ENCODE measurements at regions not wholly inside any gene's neighbourhood (a gene's known extent, or its start where the extent isn't known, plus 50 kb on each side); places are given as distances from the start of the nearest gene placed in this dataset.

DNA sequence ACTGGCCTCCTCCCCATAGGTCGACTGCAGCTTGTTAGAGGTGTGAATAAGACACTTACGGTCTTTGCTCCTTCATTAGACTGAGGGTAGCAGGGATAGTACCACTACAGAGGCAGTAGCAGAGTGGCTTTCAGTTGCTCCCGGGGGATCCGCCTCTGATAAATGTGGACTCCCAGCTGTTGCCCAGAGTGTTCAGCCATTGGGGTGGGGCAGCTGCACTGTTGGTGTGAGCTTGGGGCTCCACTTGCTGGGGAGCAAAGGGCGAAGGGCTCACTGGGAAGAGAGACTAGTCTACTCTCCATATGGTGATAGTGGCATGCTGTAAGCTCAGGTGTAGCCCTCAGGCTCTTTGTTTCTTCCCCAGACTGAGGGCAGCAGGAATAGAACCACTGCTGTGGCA, 239.1 kb downstream of the LRRN1 start:
- no peak for ATAC-seq
- intact Hi-C loops (cut with DNase I): no loop called here

DNA sequence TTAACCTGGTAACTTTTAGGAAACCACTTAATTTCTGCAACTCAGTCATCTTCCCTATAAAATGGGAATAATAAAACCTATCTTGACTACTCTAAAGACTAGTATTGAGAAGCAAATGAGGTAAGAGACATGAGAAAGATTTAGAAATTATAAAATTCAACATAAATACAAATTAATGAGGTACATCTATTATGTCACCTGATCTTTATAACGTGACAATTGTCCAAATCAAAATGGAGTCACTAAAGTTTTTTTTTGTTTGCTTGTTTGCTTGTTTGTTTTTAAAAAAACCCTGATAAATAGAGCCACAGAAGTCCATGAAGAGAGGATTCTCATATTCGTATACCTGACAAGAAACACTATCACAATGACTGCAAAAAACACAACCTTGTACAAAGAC, 242.8 kb downstream of the LRRN1 start:
- ATAC-seq: no peak
- DNase-seq: no peak

More for the DNA sequence above, 239.1 kb downstream of the LRRN1 start:
- H3K27ac ChIP-seq: no peak overlapping the region
- H3K9me3 ChIP-seq: no peaks in the 10 kb centered on the region
- H3K4me3 ChIP-seq: no peak overlapping the region
- no peaks in the 10 kb centered on the region for H3K27me3 ChIP-seq
- H3K4me1 ChIP-seq: no peaks in the 10 kb centered on the region
- H3K36me3 ChIP-seq: no peaks in the 10 kb centered on the region
- TF ChIP-seq, protein P1, sequence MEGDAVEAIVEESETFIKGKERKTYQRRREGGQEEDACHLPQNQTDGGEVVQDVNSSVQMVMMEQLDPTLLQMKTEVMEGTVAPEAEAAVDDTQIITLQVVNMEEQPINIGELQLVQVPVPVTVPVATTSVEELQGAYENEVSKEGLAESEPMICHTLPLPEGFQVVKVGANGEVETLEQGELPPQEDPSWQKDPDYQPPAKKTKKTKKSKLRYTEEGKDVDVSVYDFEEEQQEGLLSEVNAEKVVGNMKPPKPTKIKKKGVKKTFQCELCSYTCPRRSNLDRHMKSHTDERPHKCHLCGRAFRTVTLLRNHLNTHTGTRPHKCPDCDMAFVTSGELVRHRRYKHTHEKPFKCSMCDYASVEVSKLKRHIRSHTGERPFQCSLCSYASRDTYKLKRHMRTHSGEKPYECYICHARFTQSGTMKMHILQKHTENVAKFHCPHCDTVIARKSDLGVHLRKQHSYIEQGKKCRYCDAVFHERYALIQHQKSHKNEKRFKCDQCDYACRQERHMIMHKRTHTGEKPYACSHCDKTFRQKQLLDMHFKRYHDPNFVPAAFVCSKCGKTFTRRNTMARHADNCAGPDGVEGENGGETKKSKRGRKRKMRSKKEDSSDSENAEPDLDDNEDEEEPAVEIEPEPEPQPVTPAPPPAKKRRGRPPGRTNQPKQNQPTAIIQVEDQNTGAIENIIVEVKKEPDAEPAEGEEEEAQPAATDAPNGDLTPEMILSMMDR (IDR thresholded peaks at IDR 0.05): no peak
- DNase-seq: no peak
- 62 to 89% methylated on average over 5 of the region's 5 CpGs for WGBS, 2 donors

DNA sequence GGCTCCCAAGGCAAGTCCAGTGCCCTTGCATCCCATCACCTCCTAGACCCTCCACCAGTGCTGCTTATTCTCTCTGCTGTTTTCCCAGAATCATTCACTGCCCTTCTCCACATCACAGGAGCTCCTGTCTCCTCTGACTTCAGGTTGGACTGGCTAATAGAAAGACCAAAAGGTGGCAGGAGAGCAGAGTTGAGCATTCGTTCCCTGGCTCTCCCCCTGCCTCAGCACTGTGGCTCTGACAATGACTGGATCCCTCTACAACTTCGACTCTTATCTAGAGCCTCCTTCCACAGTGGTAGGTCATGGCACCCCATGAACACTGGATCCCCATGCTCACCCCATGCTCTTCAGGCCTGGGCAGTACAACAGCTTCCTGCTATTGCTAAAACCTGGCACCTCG, 243.6 kb downstream of the LRRN1 start:
- TF ChIP-seq, protein P1 (IDR thresholded peaks at IDR 0.05): no peak
- no peaks in the 10 kb centered on the region for H3K27me3 ChIP-seq
- ATAC-seq (no peak), DNase-seq (no peak)
- no peaks in the 10 kb centered on the region for H3K4me1 ChIP-seq
- 67 to 71% methylated on average over 3 of the region's 3 CpGs for WGBS, 2 donors
- no peak overlapping the region for H3K27ac ChIP-seq
- no peaks in the 10 kb centered on the region for H3K36me3 ChIP-seq
- intact Hi-C loops (cut with DNase I): no loop called here
- no peaks in the 10 kb centered on the region for H3K9me3 ChIP-seq
- no peak overlapping the region for H3K4me3 ChIP-seq

More for the DNA sequence above, 242.8 kb downstream of the LRRN1 start:
- TF ChIP-seq, protein P1 (IDR thresholded peaks at IDR 0.05): no peak
- Histone ChIP-seq H3K27ac (no peak overlapping the region), H3K36me3 (no peaks in the 10 kb centered on the region), H3K4me1 (no peaks in the 10 kb centered on the region), H3K4me3 (no peak overlapping the region), H3K27me3 (no peaks in the 10 kb centered on the region), H3K9me3 (no peaks in the 10 kb centered on the region)
- WGBS, 2 donors: 76 to 85% methylated on average over 2 of the region's 2 CpGs
- intact Hi-C loops (cut with DNase I): no loop called here

DNA sequence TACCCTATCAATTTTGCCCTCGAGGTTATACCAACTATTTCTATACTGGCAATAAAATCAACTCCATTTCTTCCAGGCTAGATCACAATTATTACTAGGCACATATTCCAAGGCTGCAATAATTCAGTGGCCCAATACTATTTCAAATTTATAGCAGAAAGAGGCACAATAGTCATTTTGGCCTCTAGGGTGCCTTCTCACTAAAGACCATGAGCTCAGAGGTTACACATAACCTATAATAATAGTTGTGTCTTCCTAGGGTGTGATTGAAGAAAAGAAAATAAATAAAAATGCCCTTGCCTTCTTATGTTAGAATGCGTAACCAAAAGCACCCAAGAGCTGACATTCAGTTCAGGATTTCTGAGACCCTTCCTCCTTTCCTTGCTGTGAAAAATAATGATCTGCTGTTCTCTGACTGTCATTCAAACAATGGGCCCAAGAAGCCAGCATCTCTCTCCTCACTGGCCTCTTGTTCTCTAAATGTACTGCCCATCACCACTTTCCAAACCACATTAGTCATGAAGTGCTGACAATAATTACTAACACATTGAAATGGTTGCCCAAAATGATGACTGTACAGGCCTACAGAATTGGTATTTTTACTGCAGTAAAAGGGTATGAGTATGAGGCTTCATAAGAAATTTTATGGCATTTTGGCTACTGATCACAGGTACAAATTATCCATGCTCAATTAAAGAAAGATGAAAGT, 244.8 kb downstream of the LRRN1 start:
- Histone ChIP-seq H3K9me3 (no peaks in the 10 kb centered on the region), H3K4me3 (no peak overlapping the region), H3K27ac (no peak overlapping the region), H3K27me3 (no peaks in the 10 kb centered on the region), H3K4me1 (no peaks in the 10 kb centered on the region), H3K36me3 (no peaks in the 10 kb centered on the region)
- ATAC-seq (no peak), DNase-seq (no peak)
- TF ChIP-seq, protein P1 (IDR thresholded peaks at IDR 0.05): no peak
- WGBS, 2 donors: 86 to 90% methylated on average over 2 of the region's 2 CpGs
- intact Hi-C loops (cut with DNase I): no loop called here
